NCI-H524 (cell line): ENCODE measurements at regions not wholly inside any gene's neighbourhood (a gene's known extent, or its start where the extent isn't known, plus 50 kb on each side); places are given as distances from the start of the nearest gene placed in this dataset.
"Not testable (repeated sequence)": the region's sequence is repeated elsewhere in the genome, so short reads cannot be mapped to it uniquely, and the experiment has no call there.

Experiments
- DNase-seq, 2 experiments: peaks; one replicate each; lab custom pipeline; 2025; lab: John Stamatoyannopoulos, UW

GRCh38 chr2:71922499-71923142 lies 225.0 kb downstream of the CYP26B1 start:
- DNase-seq = no peak

- DNase-seq = no peak
Observed at GRCh38 chr2:71922091-71922490, 225.6 kb downstream of the CYP26B1 start.

DNA sequence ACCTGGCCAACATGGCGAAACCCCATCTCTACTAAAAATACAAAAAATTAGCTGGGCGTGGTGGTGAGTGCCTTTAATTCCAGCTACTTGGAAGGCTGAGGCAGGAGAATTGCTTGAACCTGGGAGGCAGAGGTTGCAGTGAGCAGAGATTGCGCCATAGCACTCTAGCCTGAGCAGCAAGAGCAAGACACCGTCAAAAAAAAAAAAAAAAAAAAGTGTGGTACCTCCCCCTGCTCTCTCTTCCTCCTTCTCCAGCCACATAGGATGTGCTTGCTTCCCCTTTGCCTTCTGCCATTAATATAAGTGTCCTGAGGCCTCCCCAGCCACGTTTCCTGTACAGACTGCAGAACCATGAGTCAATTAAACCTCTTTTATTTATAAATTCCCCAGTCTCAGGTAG lies 226.8 kb downstream of the CYP26B1 start:
- not testable (repeated sequence) for DNase-seq

DNA sequence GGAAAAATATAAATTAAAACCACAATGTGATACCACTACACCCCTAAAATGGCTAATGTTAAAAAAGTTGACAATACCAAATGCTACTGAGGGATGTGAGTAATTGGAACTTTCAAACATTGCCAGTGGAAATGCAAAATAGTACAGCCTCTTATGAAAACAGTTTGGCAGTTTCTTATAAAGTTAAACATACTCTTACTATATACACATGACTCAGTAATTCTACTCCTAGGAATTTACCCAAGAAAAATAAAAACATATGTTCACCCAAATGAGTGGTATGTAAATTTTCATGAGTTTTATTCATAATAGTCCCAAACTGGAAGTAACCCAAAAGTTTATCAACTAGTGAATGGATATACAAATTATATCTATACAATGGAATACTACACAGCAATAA lies 228.0 kb downstream of the CYP26B1 start:
- DNase-seq = no peak

DNA sequence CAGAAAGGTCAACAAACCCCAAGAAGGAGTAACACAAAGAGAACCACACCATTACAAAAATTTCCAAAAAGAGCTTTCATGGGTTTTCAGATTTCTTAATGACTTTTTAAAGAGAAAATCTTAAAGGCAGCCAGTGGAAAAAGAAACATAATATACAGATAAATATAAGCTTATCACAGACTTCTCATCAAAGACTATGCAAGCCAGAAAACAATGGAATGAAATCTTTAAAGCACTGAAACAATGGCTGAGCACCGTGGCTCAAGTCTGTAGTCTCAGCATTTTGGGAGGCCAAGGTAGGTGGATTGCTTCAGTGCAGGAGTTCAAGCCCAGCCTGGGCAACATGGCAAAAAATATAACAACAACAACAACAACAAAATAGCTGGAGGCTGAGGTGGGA lies 237.4 kb downstream of the CYP26B1 start:
- no peak for DNase-seq

GRCh38 chr2:71908798-71909197 lies 238.9 kb downstream of the CYP26B1 start:
- DNase-seq = no peak

- no peak for DNase-seq
Observed at GRCh38 chr2:71907503-71907902, 240.2 kb downstream of the CYP26B1 start.

DNA sequence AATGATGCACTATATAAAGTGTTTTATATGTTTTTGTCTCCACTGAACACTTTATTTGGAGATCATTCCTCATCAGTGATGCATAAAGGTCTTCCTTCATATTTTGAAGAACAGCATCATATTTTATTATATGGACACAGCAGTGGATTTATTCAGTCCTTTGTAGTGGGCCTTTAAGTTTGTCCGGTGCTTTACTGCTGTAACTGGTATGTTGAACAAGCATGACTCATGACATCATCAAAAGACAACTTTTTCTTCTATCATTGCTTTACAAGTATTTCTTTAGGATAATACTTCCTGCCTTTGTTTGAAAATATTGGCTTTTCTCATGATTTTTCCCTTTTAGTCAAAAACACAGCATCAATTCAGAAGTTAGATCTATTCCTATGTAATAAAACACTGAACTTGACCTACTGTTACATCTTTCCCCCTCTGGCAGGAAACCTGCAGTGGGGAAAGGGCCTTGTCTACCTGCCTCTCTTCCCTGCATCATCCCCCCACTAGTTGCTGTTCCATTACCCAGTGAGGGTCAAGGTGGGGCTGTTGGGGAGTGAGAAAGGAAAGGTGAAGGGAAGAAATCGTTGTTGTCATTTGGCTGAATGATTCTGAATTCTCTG lies 241.2 kb downstream of the CYP26B1 start:
- DNase-seq = no peak

DNA sequence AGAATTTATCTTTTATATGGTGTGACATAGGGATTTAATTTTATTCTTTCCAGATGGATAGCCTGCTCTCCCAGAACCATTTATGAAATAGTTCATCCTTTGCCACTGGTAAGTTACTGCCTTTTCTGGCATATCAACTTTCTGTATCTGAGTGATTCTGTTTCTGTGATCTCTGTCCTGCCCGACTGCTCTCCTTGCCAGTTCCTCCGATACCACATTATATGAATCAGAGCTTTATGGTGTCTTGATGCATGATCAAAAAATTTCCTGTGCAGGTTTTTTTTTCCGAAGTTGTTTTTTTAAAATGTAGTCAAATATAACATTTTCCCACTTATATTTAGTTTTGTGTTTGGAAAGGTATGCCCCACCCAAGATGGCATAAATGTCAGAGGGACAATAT lies 242.5 kb downstream of the CYP26B1 start:
- DNase-seq = no peak

GRCh38 chr2:71903841-71904240 lies 243.8 kb downstream of the CYP26B1 start:
- no peak for DNase-seq

DNA sequence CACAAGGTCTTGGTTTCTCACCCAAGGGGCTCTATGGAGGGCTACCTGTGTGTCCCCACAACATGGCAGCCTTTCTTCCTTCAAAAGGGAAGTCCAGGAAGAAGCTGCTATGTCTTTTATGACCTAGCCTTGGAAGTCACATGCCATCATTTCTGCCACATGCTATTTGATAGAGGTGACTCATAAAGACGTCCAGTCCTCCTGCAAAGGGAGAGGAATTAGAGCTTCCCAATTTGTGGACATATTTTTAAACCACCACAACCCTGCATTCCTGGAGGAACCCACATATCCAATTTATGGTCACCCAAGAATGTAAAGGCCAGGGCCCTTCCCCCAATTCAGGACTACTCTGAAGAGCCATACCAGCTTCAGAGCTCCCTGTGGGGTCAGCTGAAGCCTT lies 246.2 kb downstream of the CYP26B1 start:
- DNase-seq = no peak

- DNase-seq = no peak
Observed at GRCh38 chr2:71898851-71899681, 248.6 kb downstream of the CYP26B1 start.

GRCh38 chr2:71898375-71898774 lies 249.3 kb downstream of the CYP26B1 start:
- DNase-seq = no peak

DNA sequence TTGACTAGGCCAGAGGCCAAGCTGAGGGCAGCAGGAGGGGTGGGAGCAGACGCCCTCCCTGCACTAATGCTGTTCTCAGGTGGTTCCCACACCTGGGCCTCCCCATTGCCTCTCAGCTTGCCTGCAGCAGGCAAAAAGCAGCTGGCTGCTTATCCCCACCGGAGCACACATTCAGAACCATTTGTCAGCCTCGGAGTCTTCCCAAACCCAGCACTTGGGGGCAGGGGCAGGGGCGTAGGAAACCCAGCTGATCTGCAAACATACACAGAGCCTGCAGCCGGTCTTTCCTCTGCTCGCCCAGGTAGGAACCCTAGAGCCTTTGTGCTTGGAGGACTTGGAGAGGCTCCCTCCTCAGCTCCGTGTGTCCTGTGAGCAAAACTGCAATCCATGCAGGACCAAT lies 249.8 kb downstream of the CYP26B1 start:
- peak in 1 of 2 experiments; percentile 5 for DNase-seq

- peak in 1 of 2 experiments; percentile 32 for DNase-seq
Observed at GRCh38 chr2:71897137-71897480, 250.6 kb downstream of the CYP26B1 start.

DNA sequence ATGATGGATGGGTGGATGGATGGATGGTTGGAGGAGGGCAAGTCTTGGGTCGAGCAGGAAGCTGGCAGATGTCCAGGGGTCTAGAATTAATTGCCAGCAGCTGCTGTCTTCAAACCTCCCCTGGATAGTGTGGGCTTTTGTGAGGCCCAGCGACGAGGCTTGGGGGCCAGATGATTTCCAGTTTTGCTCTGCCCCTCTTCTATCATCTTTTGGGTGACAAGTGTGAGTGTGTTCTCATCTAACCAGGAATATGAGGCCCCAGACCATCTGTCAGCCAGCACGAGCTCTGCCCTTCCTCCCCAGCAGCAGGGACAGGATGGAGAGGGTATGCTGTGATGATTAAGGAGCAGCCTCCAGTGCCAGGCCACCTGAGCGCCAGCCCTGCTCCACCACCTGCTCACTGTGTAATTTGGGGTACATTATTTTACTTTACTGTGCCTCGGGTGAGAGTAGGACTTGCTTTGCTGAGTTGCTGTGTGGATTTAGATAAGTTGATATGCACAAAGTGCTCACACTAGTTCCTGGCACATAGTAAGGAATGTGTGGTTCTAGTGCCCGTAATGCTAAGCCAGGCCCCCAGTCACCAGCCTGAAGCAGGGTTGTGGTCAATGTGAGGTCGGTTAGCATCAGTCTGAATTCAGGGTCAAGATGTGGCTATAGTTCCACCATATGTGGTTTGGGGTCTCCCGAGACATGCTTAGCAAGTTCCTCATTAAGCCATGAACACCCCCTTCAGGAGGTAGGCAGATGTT lies 251.1 kb downstream of the CYP26B1 start:
- peak; percentile 72 to 90 for DNase-seq

DNA sequence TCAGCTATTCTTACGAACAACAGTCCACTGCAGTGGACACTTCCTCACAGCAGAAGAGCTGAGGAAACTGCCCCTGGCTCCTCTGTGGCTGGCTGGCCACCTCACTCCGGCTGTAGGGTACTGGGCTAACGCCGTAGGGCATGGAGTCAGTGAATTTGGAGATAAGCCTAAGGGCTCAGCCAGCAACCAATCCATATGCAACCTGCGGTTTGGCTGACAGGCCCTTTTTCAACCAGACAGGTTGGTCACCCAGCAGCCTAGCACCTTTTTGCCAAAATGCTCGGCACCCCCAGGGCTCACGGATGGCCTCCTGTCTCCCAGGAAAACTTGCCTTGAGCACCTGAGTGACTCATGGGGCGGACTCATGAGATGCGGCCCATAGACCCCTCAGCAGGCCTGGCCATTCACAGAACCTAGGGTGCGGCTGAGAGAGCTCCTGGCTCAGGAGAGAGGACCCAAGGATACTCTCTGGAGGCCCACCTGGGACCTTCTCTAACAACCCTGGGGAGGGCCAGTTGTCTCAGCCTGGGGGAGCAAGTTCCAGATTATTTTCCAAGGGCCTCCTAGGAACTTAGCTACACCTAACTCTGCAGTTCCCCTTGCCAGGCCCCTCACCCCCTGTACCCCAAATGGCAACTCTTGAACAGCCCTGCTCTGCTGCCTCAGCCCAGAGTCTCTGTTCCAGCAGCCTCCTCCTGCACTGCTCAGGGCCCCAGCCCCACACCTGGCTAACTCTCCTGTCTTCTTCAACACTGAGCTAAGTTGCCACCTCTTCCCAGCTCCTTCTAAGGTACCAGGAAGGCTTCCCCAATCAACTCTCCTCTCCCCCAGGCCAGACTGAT lies 252.1 kb downstream of the CYP26B1 start:
- no peak for DNase-seq

- no peak for DNase-seq
Observed at GRCh38 chr2:71894261-71894660, 253.4 kb downstream of the CYP26B1 start.

DNA sequence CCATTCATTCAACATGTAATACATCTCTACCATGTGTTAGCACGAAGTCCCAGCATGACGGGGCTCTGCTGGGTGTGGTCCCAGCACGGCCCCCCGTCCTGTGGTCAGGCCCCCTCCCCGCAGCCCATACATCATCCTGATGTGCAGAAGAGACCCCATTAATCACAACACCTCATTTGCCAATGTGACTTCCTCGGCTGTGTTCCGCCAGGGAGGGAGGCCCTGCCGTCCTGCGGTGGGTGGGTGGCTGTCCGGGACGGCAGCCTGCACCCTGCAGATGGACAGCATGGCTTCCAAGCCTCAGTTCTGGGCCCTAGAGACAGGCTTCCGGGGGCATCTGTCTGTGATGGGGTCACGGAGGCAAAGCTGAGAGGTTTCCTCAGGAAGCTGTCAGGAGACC lies 254.0 kb downstream of the CYP26B1 start:
- DNase-seq = no peak

DNA sequence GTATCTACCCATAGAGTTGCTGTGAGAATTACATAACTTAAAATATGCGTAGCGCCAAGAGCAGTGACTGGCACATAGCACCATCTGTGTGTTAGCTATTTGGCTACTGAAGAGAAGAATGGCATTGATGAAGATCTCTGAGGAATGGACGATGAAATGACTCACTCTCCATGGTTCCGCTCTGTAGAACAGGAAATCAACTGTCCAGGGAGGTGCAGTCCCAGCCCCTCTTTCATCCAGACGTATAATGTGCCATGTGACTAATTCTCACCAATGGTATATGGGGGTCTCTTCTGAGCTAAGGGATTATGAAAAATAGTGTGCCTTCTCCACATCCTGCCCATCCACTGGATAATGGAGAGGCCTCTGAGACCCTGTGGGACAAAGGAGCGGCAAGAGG lies 254.8 kb downstream of the CYP26B1 start:
- no peak for DNase-seq

- DNase-seq = no peak
Observed at GRCh38 chr2:71892423-71892730, 255.3 kb downstream of the CYP26B1 start.
